HUES6 (cell line): ENCODE measurements at regions not wholly inside any gene's neighbourhood (a gene's known extent, or its start where the extent isn't known, plus 50 kb on each side); places are given as distances from the start of the nearest gene placed in this dataset.

Experiments
- H3K27ac ChIP-seq: 2 replicates; pipeline ENCODE4 v1.7.0; 2013; ENCODE audit warnings: low read depth, mild to moderate bottlenecking, low read length, inconsistent platforms
- H3K27me3 ChIP-seq: 2 replicates; pipeline ENCODE4 v1.6.1; 2013; ENCODE audit warnings: low read length; ENCODE audit not compliant: control insufficient read depth, insufficient read depth
- H3K36me3 ChIP-seq: 2 replicates; pipeline ENCODE4 v1.6.1; 2013; ENCODE audit warnings: low read length; ENCODE audit not compliant: control insufficient read depth, insufficient read depth
- H3K4me1 ChIP-seq: 2 replicates; pipeline ENCODE4 v1.6.1; 2013; ENCODE audit warnings: low read length; ENCODE audit not compliant: control insufficient read depth, insufficient read depth
- H3K4me3 ChIP-seq: 2 replicates; pipeline ENCODE4 v1.5.1; 2013; ENCODE audit warnings: low read depth, low read length
- H3K9ac ChIP-seq: one replicate; pipeline ENCODE4 v1.6.1; 2013; ENCODE audit warnings: mild to moderate bottlenecking, low read length
- H3K9me3 ChIP-seq: 2 replicates; pipeline ENCODE4 v1.6.1; 2013; ENCODE audit warnings: low read depth, low read length; ENCODE audit not compliant: control insufficient read depth, insufficient read depth

DNA sequence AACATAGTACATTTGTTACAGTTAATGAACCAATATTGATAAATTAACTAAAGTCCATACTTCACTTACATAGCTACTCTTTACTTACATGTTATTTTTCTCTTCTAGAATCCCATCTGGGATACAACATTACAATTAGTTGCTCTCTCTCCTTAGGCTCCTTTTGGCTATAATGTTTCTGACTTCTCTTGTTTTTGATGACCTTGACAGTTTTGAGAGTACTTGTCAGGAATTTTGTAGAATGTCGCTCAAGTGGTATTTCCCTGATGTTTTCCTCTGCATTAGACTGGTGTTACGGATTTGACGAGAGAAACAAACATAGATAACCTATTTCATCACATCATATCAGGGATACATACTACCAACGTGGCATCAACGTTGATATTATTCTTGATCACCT, 925.4 kb upstream of the TMPRSS15 start:
- peaks cover 8% of the 10 kb centered on the region; the same call in 1 of the 2 replicates for H3K9me3 ChIP-seq
- no peak overlapping the region for H3K9ac ChIP-seq
- no peaks in the 10 kb centered on the region for H3K36me3 ChIP-seq
- no peaks in the 10 kb centered on the region for H3K27me3 ChIP-seq
- H3K27ac ChIP-seq = no peak overlapping the region
- no peak overlapping the region for H3K4me3 ChIP-seq
- no peaks in the 10 kb centered on the region for H3K4me1 ChIP-seq

- H3K27me3 ChIP-seq = no peaks in the 10 kb centered on the region
- H3K9me3 ChIP-seq = no peaks in the 10 kb centered on the region
- no peaks in the 10 kb centered on the region for H3K36me3 ChIP-seq
- H3K9ac ChIP-seq = no peak overlapping the region
- H3K4me3 ChIP-seq = no peak overlapping the region
- no peak overlapping the region for H3K27ac ChIP-seq
- no peaks in the 10 kb centered on the region for H3K4me1 ChIP-seq
Measured at GRCh38 chr21:19340303-19340702, 936.7 kb upstream of the TMPRSS15 start.

GRCh38 chr21:19340954-19341353, 937.4 kb upstream of the TMPRSS15 start:
- no peaks in the 10 kb centered on the region for H3K4me1 ChIP-seq
- H3K9ac ChIP-seq = no peak overlapping the region
- H3K27ac ChIP-seq = no peak overlapping the region
- H3K27me3 ChIP-seq = no peaks in the 10 kb centered on the region
- H3K36me3 ChIP-seq = no peaks in the 10 kb centered on the region
- H3K9me3 ChIP-seq = no peaks in the 10 kb centered on the region
- H3K4me3 ChIP-seq = no peak overlapping the region

DNA sequence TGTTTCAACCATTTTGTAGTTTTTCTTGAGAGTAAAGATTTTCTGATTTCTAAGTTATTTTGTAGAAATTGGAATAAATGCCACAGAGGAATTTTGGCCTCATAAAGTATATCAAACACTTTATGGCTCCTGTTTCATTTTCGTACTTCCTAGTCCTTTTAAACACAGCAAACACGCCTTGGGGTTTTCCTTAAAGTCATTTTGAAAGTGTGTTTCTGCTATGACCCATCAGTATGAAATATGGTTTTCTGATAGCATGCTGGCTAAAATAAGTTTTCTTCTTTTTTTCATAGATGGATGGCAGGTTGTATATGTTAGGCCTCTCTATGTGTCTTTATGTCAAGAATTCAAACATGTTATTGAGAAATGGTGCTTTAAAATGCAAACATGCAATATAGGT, 940.1 kb upstream of the TMPRSS15 start:
- no peak overlapping the region for H3K9ac ChIP-seq
- no peaks in the 10 kb centered on the region for H3K9me3 ChIP-seq
- H3K4me3 ChIP-seq = no peak overlapping the region
- H3K27ac ChIP-seq = no peak overlapping the region
- H3K36me3 ChIP-seq = no peaks in the 10 kb centered on the region
- no peaks in the 10 kb centered on the region for H3K4me1 ChIP-seq
- no peaks in the 10 kb centered on the region for H3K27me3 ChIP-seq

GRCh38 chr21:19350286-19350685, 946.7 kb upstream of the TMPRSS15 start:
- Histone ChIP-seq H3K27me3 (no peaks in the 10 kb centered on the region), H3K9me3 (no peaks in the 10 kb centered on the region), H3K4me1 (no peaks in the 10 kb centered on the region), H3K9ac (no peak overlapping the region), H3K27ac (no peak overlapping the region), H3K36me3 (no peaks in the 10 kb centered on the region), H3K4me3 (no peak overlapping the region)

- Histone ChIP-seq H3K4me3 (no peak overlapping the region), H3K27ac (no peak overlapping the region), H3K36me3 (no peaks in the 10 kb centered on the region), H3K9ac (no peak overlapping the region), H3K9me3 (no peaks in the 10 kb centered on the region), H3K4me1 (no peaks in the 10 kb centered on the region), H3K27me3 (no peaks in the 10 kb centered on the region)
Measured at GRCh38 chr21:19353256-19353655, 949.7 kb upstream of the TMPRSS15 start.

GRCh38 chr21:19368944-19369343, 965.4 kb upstream of the TMPRSS15 start:
- Histone ChIP-seq H3K4me1 (no peaks in the 10 kb centered on the region), H3K36me3 (no peaks in the 10 kb centered on the region), H3K4me3 (no peak overlapping the region), H3K9ac (no peak overlapping the region), H3K9me3 (no peaks in the 10 kb centered on the region), H3K27ac (no peak overlapping the region), H3K27me3 (no peaks in the 10 kb centered on the region)

DNA sequence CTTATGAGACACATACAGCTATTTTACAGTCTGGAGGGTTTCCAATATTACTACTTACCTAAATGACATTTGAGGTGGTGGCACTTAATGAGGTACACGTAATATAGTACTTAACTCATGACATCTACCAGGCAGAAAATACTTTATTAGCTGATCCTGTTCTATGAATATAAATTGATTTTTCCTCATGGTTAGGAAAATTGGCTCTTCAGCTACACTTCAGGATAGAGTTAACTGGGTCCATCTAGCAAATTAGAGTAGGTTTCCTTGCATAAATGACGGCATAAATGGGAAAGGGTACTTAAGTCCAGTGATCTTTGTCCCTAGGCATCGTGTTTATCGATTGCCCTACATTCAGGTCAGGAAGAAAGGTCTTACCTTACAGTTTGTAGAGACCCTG, 988.8 kb upstream of the TMPRSS15 start:
- H3K4me1 ChIP-seq = no peaks in the 10 kb centered on the region
- no peaks in the 10 kb centered on the region for H3K9me3 ChIP-seq
- no peak overlapping the region for H3K9ac ChIP-seq
- no peaks in the 10 kb centered on the region for H3K27me3 ChIP-seq
- H3K4me3 ChIP-seq = no peak overlapping the region
- H3K27ac ChIP-seq = no peak overlapping the region
- no peaks in the 10 kb centered on the region for H3K36me3 ChIP-seq

DNA sequence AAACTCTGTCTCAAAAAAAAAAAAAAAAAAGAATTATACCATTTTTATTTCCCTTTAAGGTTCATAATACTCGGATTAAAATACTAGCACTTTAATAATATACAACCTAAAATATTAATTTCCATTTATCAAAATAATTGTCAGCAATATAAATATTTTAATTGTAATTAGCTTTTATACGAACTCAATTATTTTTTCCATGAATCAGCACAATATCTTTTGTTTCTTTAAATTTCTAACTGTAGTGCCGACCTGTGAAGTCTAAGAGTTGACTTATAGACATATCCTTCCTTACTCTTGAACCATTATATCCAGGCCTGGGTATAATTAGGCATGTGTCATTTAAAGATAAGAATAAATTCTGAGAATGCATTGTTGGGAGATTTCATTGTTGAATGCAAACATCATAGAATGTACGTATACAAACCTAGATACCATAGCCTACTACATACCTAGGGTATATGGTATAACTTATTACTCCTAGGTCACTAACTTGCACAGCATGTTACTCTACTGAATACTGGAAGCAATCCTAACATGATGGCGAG, 996.7 kb upstream of the TMPRSS15 start:
- no peaks in the 10 kb centered on the region for H3K27me3 ChIP-seq
- H3K27ac ChIP-seq = no peak overlapping the region
- H3K9me3 ChIP-seq = no peaks in the 10 kb centered on the region
- no peak overlapping the region for H3K4me3 ChIP-seq
- H3K9ac ChIP-seq = no peak overlapping the region
- H3K36me3 ChIP-seq = no peaks in the 10 kb centered on the region
- no peaks in the 10 kb centered on the region for H3K4me1 ChIP-seq

DNA sequence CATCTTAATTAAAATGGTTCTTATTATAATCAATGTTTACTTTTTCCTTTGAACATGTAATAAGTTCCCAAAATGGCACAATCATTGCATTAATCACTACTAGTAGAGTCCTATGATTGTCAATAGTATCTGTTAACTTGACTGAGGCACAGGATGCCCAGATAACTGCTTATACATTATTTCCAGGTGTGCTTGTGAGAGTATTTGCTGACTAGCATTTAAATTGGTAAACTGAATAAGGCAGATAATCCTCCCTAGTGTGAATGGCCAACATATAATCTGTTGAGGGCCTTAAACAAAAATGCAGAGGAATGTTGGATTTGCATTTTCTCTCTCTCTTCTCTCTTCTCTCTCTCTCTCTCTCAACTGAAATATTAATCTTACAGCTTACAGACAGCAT, 999.3 kb upstream of the TMPRSS15 start:
- Histone ChIP-seq H3K4me3 (no peak overlapping the region), H3K27me3 (no peaks in the 10 kb centered on the region), H3K27ac (no peak overlapping the region), H3K4me1 (no peaks in the 10 kb centered on the region), H3K36me3 (no peaks in the 10 kb centered on the region), H3K9ac (no peak overlapping the region), H3K9me3 (no peaks in the 10 kb centered on the region)

GRCh38 chr21:19405326-19405725, 1001.7 kb upstream of the TMPRSS15 start:
- Histone ChIP-seq H3K27ac (no peak overlapping the region), H3K36me3 (no peaks in the 10 kb centered on the region), H3K27me3 (no peaks in the 10 kb centered on the region), H3K9ac (no peak overlapping the region), H3K4me1 (no peaks in the 10 kb centered on the region), H3K9me3 (no peaks in the 10 kb centered on the region), H3K4me3 (no peak overlapping the region)

- Histone ChIP-seq H3K36me3 (no peaks in the 10 kb centered on the region), H3K9me3 (0 out of 2 replicates have a peak, but pooled peaks cover 9% of the 10 kb centered on the region), H3K4me1 (no peaks in the 10 kb centered on the region), H3K27me3 (no peaks in the 10 kb centered on the region), H3K27ac (no peak overlapping the region), H3K4me3 (no peak overlapping the region), H3K9ac (no peak overlapping the region)
Measured at GRCh38 chr21:19420565-19420964, 1017.0 kb upstream of the TMPRSS15 start.
